ENCODE measurements at regions not wholly inside any gene's neighbourhood (a gene's known extent, or its start where the extent isn't known, plus 50 kb on each side); places are given as distances from the start of the nearest gene placed in this dataset.

DNA sequence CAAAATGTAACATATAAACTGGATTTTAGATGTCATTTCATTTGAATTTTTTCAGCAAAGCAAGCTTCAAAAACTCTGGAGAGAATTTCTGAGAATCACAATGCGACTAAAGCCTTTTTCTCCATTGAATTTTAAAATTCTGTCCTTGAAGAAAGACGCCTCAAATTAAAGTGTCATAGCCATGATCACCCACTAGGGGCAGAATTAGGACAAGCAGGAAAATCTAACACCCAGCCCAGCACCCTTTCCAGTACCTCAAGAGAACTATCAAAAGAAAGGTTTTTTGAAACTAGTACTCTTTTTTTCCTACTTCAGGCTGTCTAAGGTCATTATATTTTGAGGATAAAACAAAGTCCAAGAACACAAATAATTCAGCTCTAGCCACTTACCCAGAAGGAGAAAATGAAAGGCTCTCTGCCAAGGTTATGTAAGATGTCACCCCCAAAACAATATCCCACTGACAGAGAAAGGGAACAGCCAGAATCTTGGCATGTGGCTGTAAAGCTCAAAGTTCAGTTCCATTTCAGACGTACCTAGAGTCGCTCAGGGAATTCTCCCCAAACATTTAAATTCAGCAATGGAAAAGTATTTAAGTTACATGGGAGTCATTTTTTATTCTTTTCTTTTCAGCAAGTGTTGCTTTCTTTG lies 299.4 kb downstream of the SNX13 start:
- no peak overlapping the region for H3K27ac Mint-ChIP-seq
- no peak overlapping the region for H3K4me3 ChIP-seq (ENCODE audit: low read length)
- H3K9me3 ChIP-seq (ENCODE audit: control insufficient read depth, low read length): peaks cover 9% of the 10 kb centered on the region
- H3K4me1 ChIP-seq (ENCODE audit: control insufficient read depth, insufficient read depth, low read length): peaks cover 8% of the 10 kb centered on the region
- H3K36me3 ChIP-seq (ENCODE audit: control insufficient read depth, insufficient read depth, low read length): no peaks in the 10 kb centered on the region
- peaks cover 19% of the 10 kb centered on the region for H3K9me3 Mint-ChIP-seq
- H3K27me3 Mint-ChIP-seq (ENCODE audit: insufficient read depth): no peaks in the 10 kb centered on the region
- DNase-seq: peak; percentile 73
- H3K4me3 Mint-ChIP-seq: no peak overlapping the region
- no peaks in the 10 kb centered on the region for H3K27me3 ChIP-seq (ENCODE audit: control insufficient read depth, insufficient read depth, low read length, poor library complexity, severe bottlenecking)
- no peak overlapping the region for H3K9ac ChIP-seq (ENCODE audit: extremely low read depth, low read length, poor library complexity, severe bottlenecking)
- H3K27ac ChIP-seq (ENCODE audit: low read depth, low read length): no peak overlapping the region
- H3K36me3 Mint-ChIP-seq (ENCODE audit: low read depth): no peaks in the 10 kb centered on the region
- TF ChIP-seq, protein P1, sequence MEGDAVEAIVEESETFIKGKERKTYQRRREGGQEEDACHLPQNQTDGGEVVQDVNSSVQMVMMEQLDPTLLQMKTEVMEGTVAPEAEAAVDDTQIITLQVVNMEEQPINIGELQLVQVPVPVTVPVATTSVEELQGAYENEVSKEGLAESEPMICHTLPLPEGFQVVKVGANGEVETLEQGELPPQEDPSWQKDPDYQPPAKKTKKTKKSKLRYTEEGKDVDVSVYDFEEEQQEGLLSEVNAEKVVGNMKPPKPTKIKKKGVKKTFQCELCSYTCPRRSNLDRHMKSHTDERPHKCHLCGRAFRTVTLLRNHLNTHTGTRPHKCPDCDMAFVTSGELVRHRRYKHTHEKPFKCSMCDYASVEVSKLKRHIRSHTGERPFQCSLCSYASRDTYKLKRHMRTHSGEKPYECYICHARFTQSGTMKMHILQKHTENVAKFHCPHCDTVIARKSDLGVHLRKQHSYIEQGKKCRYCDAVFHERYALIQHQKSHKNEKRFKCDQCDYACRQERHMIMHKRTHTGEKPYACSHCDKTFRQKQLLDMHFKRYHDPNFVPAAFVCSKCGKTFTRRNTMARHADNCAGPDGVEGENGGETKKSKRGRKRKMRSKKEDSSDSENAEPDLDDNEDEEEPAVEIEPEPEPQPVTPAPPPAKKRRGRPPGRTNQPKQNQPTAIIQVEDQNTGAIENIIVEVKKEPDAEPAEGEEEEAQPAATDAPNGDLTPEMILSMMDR (conservative IDR thresholded peaks at IDR 0.05): peak; percentile 82
- 59 to 70% methylated on average over 4 of the region's 4 CpGs for WGBS, 2 experiments (ENCODE audit: insufficient coverage in 1 of 2, insufficient read length in 1 of 2)
- peaks cover 8% of the 10 kb centered on the region for H3K4me1 Mint-ChIP-seq

- peaks cover 19% of the 10 kb centered on the region for H3K9me3 Mint-ChIP-seq
- no peaks in the 10 kb centered on the region for H3K27me3 ChIP-seq (ENCODE audit: control insufficient read depth, insufficient read depth, low read length, poor library complexity, severe bottlenecking)
- no peaks in the 10 kb centered on the region for H3K36me3 Mint-ChIP-seq (ENCODE audit: low read depth)
- WGBS, 2 experiments (ENCODE audit: insufficient coverage in 1 of 2, insufficient read length in 1 of 2): 93% methylated on average over 1 of the region's 1 CpG; no CpG with 5 or more reads in 1 of the 2 experiments
- H3K4me1 ChIP-seq (ENCODE audit: control insufficient read depth, insufficient read depth, low read length): peaks cover 8% of the 10 kb centered on the region
- no peak overlapping the region for H3K9ac ChIP-seq (ENCODE audit: extremely low read depth, low read length, poor library complexity, severe bottlenecking)
- peaks cover 9% of the 10 kb centered on the region for H3K9me3 ChIP-seq (ENCODE audit: control insufficient read depth, low read length)
- TF ChIP-seq, protein P1 (conservative IDR thresholded peaks at IDR 0.05): no peak
- no peak for DNase-seq
- peaks cover 10% of the 10 kb centered on the region for H3K4me1 Mint-ChIP-seq
- no peak overlapping the region for H3K27ac Mint-ChIP-seq
- no peak overlapping the region for H3K27ac ChIP-seq (ENCODE audit: low read depth, low read length)
- no peaks in the 10 kb centered on the region for H3K27me3 Mint-ChIP-seq (ENCODE audit: insufficient read depth)
- no peak overlapping the region for H3K4me3 ChIP-seq (ENCODE audit: low read length)
- H3K4me3 Mint-ChIP-seq: no peak overlapping the region
- H3K36me3 ChIP-seq (ENCODE audit: control insufficient read depth, insufficient read depth, low read length): no peaks in the 10 kb centered on the region
Observed at GRCh38 chr7:17645500-17645899, 294.8 kb downstream of the SNX13 start.

DNA sequence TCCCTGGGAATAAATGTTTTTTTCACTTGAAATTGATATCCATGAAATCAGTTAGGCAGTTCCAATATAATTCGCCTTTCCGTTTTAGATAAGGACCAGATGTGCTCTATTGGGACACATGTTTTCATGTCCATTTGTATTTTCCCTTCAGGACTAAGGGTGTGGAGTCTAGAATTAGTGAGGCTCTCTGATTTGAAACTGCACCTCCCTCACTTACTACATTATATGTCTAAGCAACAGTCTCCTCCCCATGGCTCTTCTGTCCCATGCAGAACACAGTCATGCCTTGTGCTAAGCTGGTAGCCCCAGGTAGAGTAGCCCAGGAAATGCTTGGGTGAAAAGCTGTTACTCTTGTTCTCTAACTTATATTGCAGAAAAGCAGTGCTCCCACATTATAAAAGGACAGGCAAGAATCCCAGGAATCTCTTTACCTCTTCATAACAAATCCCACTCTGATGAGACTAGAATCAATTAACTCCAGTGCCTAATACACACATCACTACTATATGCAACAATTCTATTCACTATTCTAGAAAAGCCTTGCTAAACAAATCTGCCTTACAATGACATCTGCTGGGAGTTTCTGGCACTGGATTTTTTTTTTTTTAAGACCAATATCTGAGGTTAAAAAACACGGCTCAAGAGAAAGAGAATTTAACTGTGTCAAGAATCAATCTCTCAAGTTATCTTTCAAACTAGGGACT lies 293.9 kb downstream of the SNX13 start:
- WGBS, 2 experiments (ENCODE audit: insufficient coverage in 1 of 2, insufficient read length in 1 of 2): 90% methylated on average over 3 of the region's 3 CpGs; no CpG with 5 or more reads in 1 of the 2 experiments
- no peak for DNase-seq
- TF ChIP-seq, protein P1 (conservative IDR thresholded peaks at IDR 0.05): peak; percentile 37
- no peak overlapping the region for H3K4me3 ChIP-seq (ENCODE audit: low read length)
- peaks cover 19% of the 10 kb centered on the region for H3K9me3 Mint-ChIP-seq
- H3K36me3 ChIP-seq (ENCODE audit: control insufficient read depth, insufficient read depth, low read length): no peaks in the 10 kb centered on the region
- no peak overlapping the region for H3K27ac Mint-ChIP-seq
- peaks cover 9% of the 10 kb centered on the region for H3K9me3 ChIP-seq (ENCODE audit: control insufficient read depth, low read length)
- no peak overlapping the region for H3K4me3 Mint-ChIP-seq
- no peaks in the 10 kb centered on the region for H3K27me3 ChIP-seq (ENCODE audit: control insufficient read depth, insufficient read depth, low read length, poor library complexity, severe bottlenecking)
- no peak overlapping the region for H3K27ac ChIP-seq (ENCODE audit: low read depth, low read length)
- peaks cover 6% of the 10 kb centered on the region for H3K4me1 Mint-ChIP-seq
- H3K36me3 Mint-ChIP-seq (ENCODE audit: low read depth): no peaks in the 10 kb centered on the region
- H3K9ac ChIP-seq (ENCODE audit: extremely low read depth, low read length, poor library complexity, severe bottlenecking): no peak overlapping the region
- no peaks in the 10 kb centered on the region for H3K27me3 Mint-ChIP-seq (ENCODE audit: insufficient read depth)
- peaks cover 7% of the 10 kb centered on the region for H3K4me1 ChIP-seq (ENCODE audit: control insufficient read depth, insufficient read depth, low read length)

Data from endodermal cell (in vitro differentiated cells).